Liver (tissue), 8 donors: ENCODE measurements at regions not wholly inside any gene's neighbourhood (a gene's known extent, or its start where the extent isn't known, plus 50 kb on each side); places are given as distances from the start of the nearest gene placed in this dataset.

ENCODE experiments used
- DNase-seq: peaks from one replicate; pipeline ENCODE4 v3.0.0-alpha.2; 2017; ENCODE audit warnings: low spot score
- H3K27ac ChIP-seq, 2 donors: one replicate each; pipeline ENCODE4 v1.7.0; 2013; ENCODE audit warnings: inconsistent platforms in 2 of 2, low read length in 2 of 2, control low read depth in 1 of 2, low read depth in 1 of 2, mild to moderate bottlenecking in 1 of 2
- H3K27me3 ChIP-seq, 4 donors: one replicate each; pipeline versions ENCODE4 v1.6.1 to v1.7.0; 2013; ENCODE audit warnings: low read length in 3 of 4, inconsistent platforms in 1 of 4, mild to moderate bottlenecking in 1 of 4, moderate library complexity in 1 of 4; ENCODE audit not compliant: control insufficient read depth in 4 of 4, insufficient read depth in 4 of 4
- H3K36me3 ChIP-seq, 4 donors: one replicate each; pipeline versions ENCODE4 v1.6.1 to v1.7.0; 2013; ENCODE audit warnings: low read length in 3 of 4, mild to moderate bottlenecking in 3 of 4, low read depth in 1 of 4, moderate library complexity in 1 of 4; ENCODE audit not compliant: control insufficient read depth in 4 of 4, insufficient read depth in 3 of 4
- H3K4me1 ChIP-seq, 4 donors: one replicate each; pipeline versions ENCODE4 v1.6.1 to v1.7.0; 2013; ENCODE audit warnings: low read length in 3 of 4, mild to moderate bottlenecking in 3 of 4, moderate library complexity in 1 of 4; ENCODE audit not compliant: control insufficient read depth in 4 of 4, insufficient read depth in 4 of 4
- H3K4me3 ChIP-seq, 3 donors: one replicate each; pipeline versions ENCODE4 v1.6.1 to v1.7.0; 2013; ENCODE audit warnings: low read length in 3 of 3, control low read depth in 1 of 3, low read depth in 1 of 3, mild to moderate bottlenecking in 1 of 3
- H3K9ac ChIP-seq, 2 donors: one replicate each; pipeline ENCODE4 v1.7.0; 2013; ENCODE audit warnings: low read length in 2 of 2, mild to moderate bottlenecking in 2 of 2, moderate library complexity in 2 of 2, control low read depth in 1 of 2, low read depth in 1 of 2
- H3K9me3 ChIP-seq, 4 donors: one replicate each; pipeline versions ENCODE4 v1.6.1 to v1.7.0; 2013; ENCODE audit warnings: low read length in 3 of 4; ENCODE audit not compliant: control insufficient read depth in 4 of 4
- ATF3 ChIP-seq: IDR thresholded peaks from 2 replicates; pipeline ENCODE4 v1.6.1; 2016; ENCODE audit warnings: antibody characterized with exemption
- CTCF ChIP-seq: fragments of 150-350 bp; IDR thresholded peaks from 2 replicates; pipeline ENCODE4 v1.5.1; 2017; ENCODE audit warnings: improper control_type of control experiment, low read depth, low read length; ENCODE audit not compliant: missing input control
- EGR1 ChIP-seq, 2 donors: IDR thresholded peaks; 2 replicates each; pipeline ENCODE4 v1.6.1; 2016 to 2018; ENCODE audit warnings: antibody characterized with exemption in 2 of 2, low read depth in 2 of 2
- FOXA1 ChIP-seq: IDR thresholded peaks from 2 replicates; pipeline ENCODE4 v1.6.1; 2016; ENCODE audit warnings: antibody characterized with exemption
- FOXA2 ChIP-seq: IDR thresholded peaks from 2 replicates; pipeline ENCODE4 v1.6.1; 2016; ENCODE audit warnings: antibody characterized with exemption
- GABPA ChIP-seq, 2 donors: IDR thresholded peaks in 1 of 2; conservative IDR thresholded peaks in 1 of 2; 2 replicates each; pipeline ENCODE4 v1.6.1; 2016; ENCODE audit warnings: antibody characterized with exemption in 2 of 2, mild to moderate bottlenecking in 1 of 2, moderate library complexity in 1 of 2
- HNF4A ChIP-seq, 2 donors: conservative IDR thresholded peaks; 2 replicates each; pipeline ENCODE4 v1.6.1; 2016; ENCODE audit warnings: antibody characterized with exemption in 2 of 2, mild to moderate bottlenecking in 2 of 2
- HNF4G ChIP-seq: IDR thresholded peaks from 2 replicates; pipeline ENCODE4 v1.6.1; 2016; ENCODE audit warnings: antibody characterized with exemption
- JUND ChIP-seq, 2 donors: IDR thresholded peaks; 2 replicates each; pipeline ENCODE4 v1.6.1; 2016; ENCODE audit warnings: antibody characterized with exemption in 2 of 2
- MAX ChIP-seq: IDR thresholded peaks from 2 replicates; pipeline ENCODE4 v1.6.1; 2016; ENCODE audit warnings: antibody characterized with exemption
- NR2F2 ChIP-seq: IDR thresholded peaks from 2 replicates; pipeline ENCODE4 v1.6.1; 2016; ENCODE audit warnings: antibody characterized with exemption
- RAD21 ChIP-seq, 2 donors: IDR thresholded peaks; 2 replicates each; pipeline ENCODE4 v1.6.1; 2016; ENCODE audit warnings: antibody characterized with exemption in 2 of 2, mild to moderate bottlenecking in 2 of 2
- REST ChIP-seq: IDR thresholded peaks from 2 replicates; pipeline ENCODE4 v1.6.1; 2016; ENCODE audit warnings: antibody characterized with exemption, mild to moderate bottlenecking
- RXRA ChIP-seq, 2 donors: IDR thresholded peaks; 2 replicates each; pipeline ENCODE4 v1.6.1; 2017 to 2018; ENCODE audit warnings: antibody characterized with exemption in 2 of 2, mild to moderate bottlenecking in 1 of 2
- SP1 ChIP-seq: IDR thresholded peaks from 2 replicates; pipeline ENCODE4 v1.6.1; 2018; ENCODE audit warnings: antibody characterized with exemption, mild to moderate bottlenecking
- TAF1 ChIP-seq: conservative IDR thresholded peaks from 2 replicates; pipeline ENCODE4 v1.6.1; 2016; ENCODE audit warnings: antibody characterized with exemption, mild to moderate bottlenecking
- YY1 ChIP-seq: IDR thresholded peaks from 2 replicates; pipeline ENCODE4 v1.6.1; 2016; ENCODE audit warnings: antibody characterized with exemption, mild to moderate bottlenecking
- ZBTB33 ChIP-seq: IDR thresholded peaks from 2 replicates; pipeline ENCODE4 v1.6.1; 2016; ENCODE audit warnings: antibody characterized with exemption
- WGBS: extraction: QIAGEN DNeasy Blood & Tissue Kit; methylation state at CpG from one replicate; pipeline ENCODE4 v1.1.7; 2013; 5-methylcytosine and 5-hydroxymethylcytosine counted together
- donor health status: healthy.
- donor health status: healthy.
- donor health status: healthy.
- donor health status: healthy.
- donor health status: healthy.

GRCh38 chr3:82002986-82003642 lies 241.7 kb upstream of the GBE1 start:
- 82% methylated on average over 2 of the region's 2 CpGs for WGBS
- DNase-seq, result no peak
- H3K4me1 ChIP-seq, result peaks cover 0 to 6% (median 0%) of the 10 kb centered on the region in 4 donors

GRCh38 chr3:82002491-82002890 lies 241.0 kb upstream of the GBE1 start:
- no peak overlapping the region for H3K27ac ChIP-seq
- whole genome bisulfite sequencing, result 83% methylated on average over 2 of the region's 2 CpGs
- no peaks in the 10 kb centered on the region for H3K27me3 ChIP-seq
- DNase-seq, result no peak
- H3K9ac ChIP-seq, result no peak overlapping the region
- H3K9me3 ChIP-seq, result peaks cover 0 to 2% (median 0%) of the 10 kb centered on the region in 4 donors
- H3K36me3 ChIP-seq, result no peaks in the 10 kb centered on the region
- no peak overlapping the region for H3K4me3 ChIP-seq
- TF ChIP-seq REST (no peak), FOXA2 (no peak), ZBTB33 (no peak), YY1 (no peak), CTCF (no peak), SP1 (no peak), RAD21 (IDR thresholded peaks at IDR 0.05) (no peak), ATF3 (no peak), JUND (IDR thresholded peaks at IDR 0.05) (no peak), TAF1 (no peak), RXRA (IDR thresholded peaks at IDR 0.05) (no peak), HNF4G (no peak), MAX (no peak), HNF4A (conservative IDR thresholded peaks at IDR 0.05) (no peak), NR2F2 (no peak), FOXA1 (no peak), EGR1 (IDR thresholded peaks at IDR 0.05; ENCODE audit: low read depth in 2 of 2) (no peak), GABPA (IDR thresholded peaks at IDR 0.05 in 1 of 2, conservative IDR thresholded peaks at IDR 0.05 in 1 of 2) (no peak)
- H3K4me1 ChIP-seq, result peaks cover 0 to 10% (median 0%) of the 10 kb centered on the region in 4 donors

More at GRCh38 chr3:82002986-82003642, 241.7 kb upstream of the GBE1 start:
- H3K9me3 ChIP-seq, result peaks cover 0 to 2% (median 0%) of the 10 kb centered on the region in 4 donors
- TF ChIP-seq FOXA1, result no peak
- H3K36me3 ChIP-seq, result no peaks in the 10 kb centered on the region
- no peaks in the 10 kb centered on the region for H3K27me3 ChIP-seq
- no peak overlapping the region for H3K9ac ChIP-seq
- H3K27ac ChIP-seq, result no peak overlapping the region
- H3K4me3 ChIP-seq, result no peak overlapping the region
